Tibial artery (tissue), 4 donors: ENCODE measurements at regions not wholly inside any gene's neighbourhood (a gene's known extent, or its start where the extent isn't known, plus 50 kb on each side); places are given as distances from the start of the nearest gene placed in this dataset.

Experiments used
- DNase-seq, 2 donors: peaks; one replicate each; pipeline ENCODE4 v3.0.0-alpha.2; 2019
- H3K27ac ChIP-seq, 2 donors: fragments of 200-600 bp; sonication (generic) in 1 of 2; 1 replicate in 1 of 2; 2 replicates in 1 of 2; pipeline ENCODE4 v1.5.1; 2018 to 2019; ENCODE audit warnings: mild to moderate bottlenecking in 1 of 2
- H3K27me3 ChIP-seq, 2 donors: fragments of 200-600 bp; sonication (generic) in 1 of 2; one replicate each; pipeline versions ENCODE4 v1.5.1 to v1.6.0; 2016 to 2019
- H3K36me3 ChIP-seq, 3 donors: fragments of 200-600 bp; sonication (generic) in 2 of 3; one replicate each; pipeline ENCODE4 v1.5.1; 2016 to 2019; ENCODE audit warnings: mild to moderate bottlenecking in 2 of 3
- H3K4me1 ChIP-seq, 4 donors: fragments of 200-600 bp; sonication (generic) in 2 of 4; 1 replicate in 3 of 4; 2 replicates in 1 of 4; pipeline ENCODE4 v1.5.1; 2016 to 2019
- H3K4me3 ChIP-seq, 2 donors: fragments of 200-600 bp; sonication (generic) in 1 of 2; 1 replicate in 1 of 2; 2 replicates in 1 of 2; pipeline ENCODE4 v1.5.1; 2018 to 2019; ENCODE audit warnings: mild to moderate bottlenecking in 2 of 2
- H3K9me3 ChIP-seq, 3 donors: fragments of 200-600 bp; sonication (generic) in 1 of 3; one replicate each; pipeline ENCODE4 v1.5.1; 2016 to 2019
- CTCF ChIP-seq, 2 experiments: fragments of 200-600 bp in 1 of 2; fragments of 450-650 bp in 1 of 2; IDR thresholded peaks; one replicate each; pipeline ENCODE4 v1.5.1; 2017 to 2019; ENCODE audit warnings: antibody characterized with exemption in 2 of 2, mild to moderate bottlenecking in 1 of 2, moderate library complexity in 1 of 2
- intact Hi-C: fragments of 100-400 bp; cut with DNase I; formaldehyde crosslinking; loops from one replicate; pipeline ENCODE4 v1.15.0; 2023; ENCODE audit warnings: low total_unique reads

DNA sequence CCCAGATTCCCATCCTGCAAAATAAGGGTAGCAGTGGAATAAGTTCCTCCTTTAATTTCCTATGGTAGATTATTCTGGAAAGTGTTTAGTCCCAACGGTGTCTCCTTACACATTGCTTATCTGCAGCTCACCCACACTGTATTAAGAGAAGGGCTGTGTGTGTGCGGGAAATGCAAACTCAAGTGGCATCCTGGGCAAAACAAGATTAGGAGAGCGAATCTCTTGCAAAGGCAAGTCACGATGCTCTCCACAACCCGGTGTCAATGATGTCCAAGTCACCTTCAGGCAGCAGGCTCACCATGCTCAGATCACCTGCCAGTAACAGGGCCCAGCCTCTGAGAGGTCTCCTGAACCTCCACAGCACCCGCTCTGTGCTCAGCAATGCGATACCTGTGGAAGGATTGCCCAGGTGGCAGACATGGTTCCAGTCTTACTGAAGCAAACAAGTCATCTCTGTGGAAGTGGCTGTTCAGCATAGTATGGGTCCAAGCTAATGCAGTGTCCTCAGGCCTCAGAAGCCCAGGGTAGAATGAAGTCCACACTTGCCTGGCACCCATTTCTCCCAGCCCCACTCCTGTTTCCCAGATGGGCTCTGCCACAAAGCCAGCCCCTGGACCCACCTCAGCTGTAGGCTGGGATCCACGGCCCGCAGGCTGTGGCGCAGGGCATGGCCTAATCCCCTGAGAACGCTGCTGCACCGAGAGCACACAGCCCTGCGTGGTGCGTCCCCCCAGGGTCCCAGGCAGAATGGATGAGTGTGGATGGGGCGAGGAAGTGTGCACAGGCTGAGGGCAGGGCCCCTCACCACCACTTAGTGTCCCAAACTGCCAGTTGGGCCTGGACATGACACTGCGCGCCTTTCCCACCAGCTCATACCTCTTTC is 101.2 kb downstream of the PXDC1 start:
- Histone ChIP-seq H3K4me1 (no peaks in the 10 kb centered on the region), H3K27ac (no peak overlapping the region), H3K27me3 (no peaks in the 10 kb centered on the region), H3K4me3 (no peak overlapping the region), H3K36me3 (no peaks in the 10 kb centered on the region), H3K9me3 (no peaks in the 10 kb centered on the region)
- intact Hi-C loops, result no loop called here
- TF ChIP-seq CTCF (IDR thresholded peaks at IDR 0.05), result no peak
- no peak for DNase-seq

DNA sequence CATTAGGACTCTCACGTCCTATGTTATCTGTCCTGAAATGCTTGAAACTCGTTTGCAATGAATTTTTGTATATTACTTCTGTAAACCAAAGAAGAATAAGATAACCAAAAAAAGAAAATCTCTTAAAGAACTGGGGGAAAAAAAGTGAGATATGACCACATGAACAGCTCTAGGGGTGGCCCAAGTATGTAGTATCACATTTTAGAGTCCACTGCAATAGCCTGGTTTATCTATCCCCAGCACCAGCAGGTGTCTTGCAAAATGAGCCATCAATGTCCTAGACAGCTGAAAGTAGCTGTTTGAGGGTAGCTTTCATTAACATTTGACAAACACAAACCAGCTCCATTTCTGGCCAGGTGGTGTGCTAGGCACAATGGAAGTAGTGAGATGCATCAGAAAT is 102.8 kb downstream of the PXDC1 start:
- no peaks in the 10 kb centered on the region for H3K27me3 ChIP-seq
- intact Hi-C loops, result no loop called here
- no peak for TF ChIP-seq CTCF (IDR thresholded peaks at IDR 0.05)
- no peaks in the 10 kb centered on the region for H3K9me3 ChIP-seq
- no peak overlapping the region for H3K27ac ChIP-seq
- no peaks in the 10 kb centered on the region for H3K36me3 ChIP-seq
- no peaks in the 10 kb centered on the region for H3K4me1 ChIP-seq
- no peak for DNase-seq
- H3K4me3 ChIP-seq, result no peak overlapping the region

DNA sequence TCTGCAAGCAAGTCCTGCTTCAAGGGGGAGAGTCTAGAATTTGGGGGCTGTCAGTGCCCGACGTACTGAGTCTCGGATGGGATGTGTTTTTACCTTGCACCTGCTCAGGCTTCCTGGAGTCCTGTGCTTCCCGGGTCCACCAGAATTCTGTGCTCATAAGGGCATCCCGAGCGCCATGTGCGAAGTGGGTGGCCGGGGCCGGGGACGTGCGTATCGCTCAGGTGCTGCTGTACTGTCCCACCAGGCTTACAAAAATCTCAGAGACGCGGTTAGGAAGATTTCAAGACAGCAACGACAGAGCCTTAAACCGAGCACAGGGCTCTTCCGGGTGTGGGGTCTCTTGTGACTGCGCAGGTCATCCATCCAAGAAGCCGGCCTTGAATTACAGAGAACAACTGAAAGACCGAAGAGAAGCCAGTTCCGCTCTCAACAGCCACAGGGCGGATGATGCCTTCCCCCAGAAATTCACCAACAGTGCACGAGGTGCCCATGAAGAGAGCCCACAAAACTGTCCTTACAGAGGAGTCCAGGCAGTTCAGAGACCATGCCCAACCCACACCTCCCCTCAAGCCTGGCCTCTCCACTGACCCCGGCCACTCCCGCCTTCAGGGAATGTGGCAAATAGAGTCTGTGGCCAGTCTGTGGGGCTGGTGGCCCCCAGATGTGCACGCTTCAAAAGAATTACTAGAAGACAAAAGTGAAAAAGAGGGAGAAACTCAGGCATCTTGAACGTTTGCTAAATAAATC is 104.7 kb downstream of the PXDC1 start:
- intact Hi-C loops, result no loop called here
- Histone ChIP-seq H3K27me3 (no peaks in the 10 kb centered on the region), H3K36me3 (no peaks in the 10 kb centered on the region), H3K9me3 (no peaks in the 10 kb centered on the region), H3K27ac (no peak overlapping the region), H3K4me1 (no peaks in the 10 kb centered on the region), H3K4me3 (no peak overlapping the region)
- TF ChIP-seq CTCF (IDR thresholded peaks at IDR 0.05), result no peak
- DNase-seq, result no peak

DNA sequence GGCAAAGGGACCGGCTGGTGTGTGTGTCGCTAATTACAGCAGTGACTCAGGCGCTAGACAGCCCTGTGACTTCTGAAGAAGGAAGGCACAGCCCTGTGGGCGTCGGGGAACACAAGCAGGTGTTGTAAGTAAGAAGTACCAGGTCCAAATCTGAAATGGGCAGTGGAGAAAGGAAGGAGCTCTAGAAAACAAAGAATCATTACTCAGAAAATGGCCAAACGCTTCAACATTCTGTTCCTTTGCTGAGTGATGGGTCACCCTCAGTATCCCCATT is 106.8 kb downstream of the PXDC1 start:
- no peak for DNase-seq
- Histone ChIP-seq H3K36me3 (no peaks in the 10 kb centered on the region), H3K27me3 (no peaks in the 10 kb centered on the region), H3K9me3 (no peaks in the 10 kb centered on the region), H3K4me3 (no peak overlapping the region), H3K27ac (no peak overlapping the region), H3K4me1 (no peaks in the 10 kb centered on the region)
- intact Hi-C loops, result no loop called here
- no peak for TF ChIP-seq CTCF (IDR thresholded peaks at IDR 0.05)

DNA sequence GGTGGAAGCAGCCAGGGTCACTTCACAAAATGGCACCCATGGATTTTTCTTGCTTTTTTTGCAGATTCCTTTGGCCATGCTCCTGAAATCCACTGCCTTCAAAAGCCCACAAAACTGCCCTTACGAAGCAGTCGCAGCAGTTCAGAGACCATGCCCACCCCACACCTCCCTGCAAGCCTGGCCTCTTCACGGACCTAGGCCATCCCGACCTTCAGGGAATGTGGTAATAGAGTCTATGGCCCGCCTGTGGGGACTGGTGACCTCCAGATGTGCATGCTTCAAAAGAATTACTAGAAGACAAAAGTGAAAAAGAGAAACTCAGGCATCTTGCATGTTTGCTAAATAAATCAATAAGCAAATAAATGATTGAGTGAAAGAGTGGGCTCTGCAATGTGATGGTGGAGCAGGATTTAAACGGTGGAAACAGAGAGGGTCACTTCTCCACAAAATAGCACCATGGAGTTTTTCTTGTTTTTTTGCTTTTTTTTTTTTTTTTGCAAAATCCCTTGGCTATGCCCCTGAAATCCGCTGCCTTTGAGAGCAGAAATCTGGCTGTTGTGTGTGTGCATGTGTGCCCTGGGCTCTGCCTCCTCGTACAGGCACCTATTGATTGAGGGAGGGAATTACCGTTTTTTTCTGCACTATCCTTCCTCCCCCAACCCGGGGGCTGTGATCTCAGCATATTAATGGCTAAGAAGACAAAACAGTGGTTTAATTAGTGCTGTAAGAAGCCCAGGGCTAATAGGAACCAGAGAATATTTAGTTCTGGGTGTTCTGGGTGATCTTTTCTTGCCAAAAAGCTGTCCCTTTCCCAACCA is 107.4 kb downstream of the PXDC1 start:
- no peaks in the 10 kb centered on the region for H3K9me3 ChIP-seq
- no peaks in the 10 kb centered on the region for H3K36me3 ChIP-seq
- DNase-seq, result no peak
- intact Hi-C loops, result no loop called here
- no peaks in the 10 kb centered on the region for H3K27me3 ChIP-seq
- H3K27ac ChIP-seq, result no peak overlapping the region
- no peak for TF ChIP-seq CTCF (IDR thresholded peaks at IDR 0.05)
- H3K4me1 ChIP-seq, result no peaks in the 10 kb centered on the region
- no peak overlapping the region for H3K4me3 ChIP-seq
